H1 (cell line): ENCODE measurements at regions not wholly inside any gene's neighbourhood (a gene's known extent, or its start where the extent isn't known, plus 50 kb on each side); places are given as distances from the start of the nearest gene placed in this dataset.

Source experiments
- CTCF ChIA-PET: fragments of 300-600 bp; sonication (Branson Sonifier 250); formaldehyde crosslinking; loops from one replicate; lab custom pipeline; 2021; ENCODE audit not compliant: partially characterized antibody; lab: Charles Lee
- POLR2A ChIA-PET: fragments of 300-600 bp; sonication (Branson Sonifier 250); formaldehyde crosslinking; loops from one replicate; lab custom pipeline; 2021; ENCODE audit warnings: inconsistent platforms; ENCODE audit not compliant: partially characterized antibody; lab: Charles Lee
- DNase-seq, 2 experiments: peaks; one replicate each; pipeline versions ENCODE4 v3.0.0 to v3.0.0-alpha.2; 2010 to 2022; ENCODE audit warnings: low spot score in 2 of 2, low read depth in 1 of 2, mixed read lengths in 1 of 2
- FAIRE-seq: peaks from 2 replicates; lab custom pipeline; 2011; peaks lifted over from hg19 to GRCh38; lab: Jason Lieb, UNC
- H2AFZ ChIP-seq: 2 replicates; pipeline ENCODE4 v1.8.1; 2012; ENCODE audit warnings: low read length, inconsistent platforms
- H2AK5ac ChIP-seq: 2 replicates; pipeline ENCODE4 v1.6.1; 2013; ENCODE audit warnings: low read depth, low read length
- H2BK120ac ChIP-seq: replicated peaks from 2 replicates; pipeline ENCODE3; 2013; ENCODE audit warnings: low read depth, low read length, inconsistent platforms
- H2BK12ac ChIP-seq: 2 replicates; pipeline ENCODE4 v1.6.1; 2013; ENCODE audit warnings: low read depth, low read length
- H2BK15ac ChIP-seq: 2 replicates; pipeline ENCODE4 v1.6.1; 2013; ENCODE audit warnings: low read length
- H2BK20ac ChIP-seq: 2 replicates; pipeline ENCODE4 v1.6.1; 2013; ENCODE audit warnings: low read length
- H2BK5ac ChIP-seq: 2 replicates; pipeline ENCODE4 v1.6.1; 2013; ENCODE audit warnings: low read depth, low read length
- H3K14ac ChIP-seq: 2 replicates; pipeline ENCODE4 v1.6.1; 2013; ENCODE audit warnings: inconsistent platforms; ENCODE audit not compliant: insufficient read length
- H3K18ac ChIP-seq: 2 replicates; pipeline ENCODE4 v1.6.1; 2013; ENCODE audit warnings: low read length; ENCODE audit errors: extremely low read depth
- H3K23ac ChIP-seq: 2 replicates; pipeline ENCODE4 v1.6.1; 2013; ENCODE audit warnings: inconsistent platforms; ENCODE audit not compliant: insufficient read length
- H3K23me2 ChIP-seq: 2 replicates; pipeline ENCODE4 v1.6.1; 2013; ENCODE audit warnings: low read depth, low read length
- H3K27ac ChIP-seq: 2 replicates; pipeline ENCODE4 v1.6.1; 2011; ENCODE audit warnings: low read depth, low read length, inconsistent platforms
- H3K27me3 ChIP-seq, 4 experiments: replicated peaks in 1 of 4; 1 replicate in 1 of 4; 2 replicates in 3 of 4; pipeline versions ENCODE4 v1.6.1 to v1.8.1; 2011 to 2013; ENCODE audit warnings: low read length in 3 of 4, mild to moderate bottlenecking in 3 of 4, inconsistent platforms in 2 of 4, mixed read lengths in 2 of 4, moderate library complexity in 1 of 4; ENCODE audit not compliant: control insufficient read depth in 3 of 4, insufficient read depth in 3 of 4; ENCODE audit errors: extremely low read depth in 1 of 4
- H3K36me3 ChIP-seq, 4 experiments: 2 replicates each; pipeline versions ENCODE4 v1.6.1 to v1.8.1; 2011 to 2013; ENCODE audit warnings: mild to moderate bottlenecking in 4 of 4, low read length in 3 of 4, moderate library complexity in 2 of 4, control low read depth in 1 of 4, inconsistent platforms in 1 of 4; ENCODE audit not compliant: insufficient read depth in 4 of 4, control insufficient read depth in 2 of 4
- H3K4ac ChIP-seq: replicated peaks from 2 replicates; pipeline ENCODE3; 2013; ENCODE audit warnings: low read length, low read depth, mixed read lengths, inconsistent platforms; ENCODE audit not compliant: insufficient read length
- H3K4me1 ChIP-seq, 4 experiments: replicated peaks in 1 of 4; 1 replicate in 1 of 4; 2 replicates in 3 of 4; pipeline versions ENCODE4 v1.6.1 to v1.8.1; 2011 to 2013; ENCODE audit warnings: low read length in 3 of 4, inconsistent platforms in 2 of 4, mixed read lengths in 1 of 4; ENCODE audit not compliant: insufficient read depth in 4 of 4, control insufficient read depth in 3 of 4
- H3K4me2 ChIP-seq, 2 experiments: 2 replicates each; pipeline versions ENCODE4 v1.6.1 to v1.8.1; 2011 to 2013; ENCODE audit warnings: low read depth in 2 of 2, low read length in 2 of 2, control low read depth in 1 of 2, inconsistent platforms in 1 of 2, mild to moderate bottlenecking in 1 of 2; ENCODE audit not compliant: insufficient read depth in 1 of 2
- H3K4me3 ChIP-seq, 4 experiments: fragments of 200-600, 300-600 bp in 1 of 4; sonication (generic), shearing (Covaris generic), sonication (Bioruptor Twin) in 1 of 4; 2 replicates each; pipeline versions ENCODE4 v1.5.1 to v1.8.1; 2011 to 2016; ENCODE audit warnings: low read length in 4 of 4, low read depth in 3 of 4, control low read depth in 2 of 4, inconsistent platforms in 2 of 4, mild to moderate bottlenecking in 2 of 4, mixed read lengths in 1 of 4, moderate library complexity in 1 of 4; ENCODE audit not compliant: insufficient read depth in 2 of 4; ENCODE audit errors: extremely low read depth in 1 of 4
- H3K56ac ChIP-seq: replicated peaks from 2 replicates; pipeline ENCODE3; 2013; ENCODE audit warnings: low read depth, mild to moderate bottlenecking, mixed read lengths, low read length, inconsistent platforms; ENCODE audit not compliant: insufficient read length
- H3K79me1 ChIP-seq: 2 replicates; pipeline ENCODE4 v1.6.1; 2013; ENCODE audit warnings: low read depth, low read length, control low read depth
- H3K79me2 ChIP-seq, 2 experiments: 2 replicates each; pipeline versions ENCODE4 v1.6.1 to v1.8.1; 2012 to 2013; ENCODE audit warnings: low read length in 2 of 2, mild to moderate bottlenecking in 2 of 2, inconsistent platforms in 1 of 2; ENCODE audit not compliant: insufficient read depth in 2 of 2, control insufficient read depth in 1 of 2
- H3K9ac ChIP-seq, 4 experiments: replicated peaks in 1 of 4; 1 replicate in 1 of 4; 2 replicates in 3 of 4; pipeline versions ENCODE4 v1.6.1 to v1.8.1; 2011 to 2013; ENCODE audit warnings: low read depth in 3 of 4, low read length in 3 of 4, control low read depth in 2 of 4, mild to moderate bottlenecking in 2 of 4, moderate library complexity in 2 of 4, inconsistent platforms in 1 of 4; ENCODE audit errors: extremely low read depth in 1 of 4
- H3K9me3 ChIP-seq, 2 experiments: 2 replicates each; pipeline versions ENCODE4 v1.6.1 to v1.8.1; 2012 to 2013; ENCODE audit warnings: mild to moderate bottlenecking in 2 of 2, moderate library complexity in 2 of 2, control low read depth in 1 of 2, inconsistent platforms in 1 of 2, low read depth in 1 of 2, low read length in 1 of 2, mixed read lengths in 1 of 2; ENCODE audit not compliant: insufficient read depth in 2 of 2
- H4K20me1 ChIP-seq, 2 experiments: replicated peaks in 1 of 2; 2 replicates each; pipeline versions ENCODE3 to v1.8.1; 2011 to 2013; ENCODE audit warnings: inconsistent platforms in 2 of 2, low read length in 2 of 2, mild to moderate bottlenecking in 1 of 2; ENCODE audit not compliant: insufficient read depth in 2 of 2, control insufficient read depth in 1 of 2
- H4K5ac ChIP-seq: 2 replicates; pipeline ENCODE4 v1.6.1; 2013; ENCODE audit warnings: low read length, low read depth, mixed read lengths, inconsistent platforms; ENCODE audit not compliant: insufficient read length
- H4K8ac ChIP-seq: 2 replicates; pipeline ENCODE4 v1.8.0; 2013; ENCODE audit warnings: mild to moderate bottlenecking, moderate library complexity, low read length, inconsistent platforms; ENCODE audit not compliant: insufficient read depth; ENCODE audit errors: extremely low read depth
- H4K91ac ChIP-seq: replicated peaks from 2 replicates; pipeline ENCODE3; 2013; ENCODE audit warnings: low read length, mixed read lengths, inconsistent platforms; ENCODE audit not compliant: insufficient read length
- ATF2 ChIP-seq: IDR thresholded peaks from 2 replicates; pipeline ENCODE4 v1.6.1; 2012; ENCODE audit warnings: low read length, inconsistent platforms
- CEBPB ChIP-seq: IDR thresholded peaks from 2 replicates; pipeline ENCODE4 v1.6.1; 2012; ENCODE audit warnings: low read depth, low read length
- EGR1 ChIP-seq: IDR thresholded peaks from 2 replicates; pipeline ENCODE4 v1.6.1; 2011; ENCODE audit warnings: low read depth, low read length, borderline replicate concordance
- EP300 ChIP-seq, 2 experiments: IDR thresholded peaks; 1 replicate in 1 of 2; 2 replicates in 1 of 2; pipeline ENCODE4 v1.6.1; 2011 to 2012; ENCODE audit warnings: low read depth in 2 of 2, low read length in 2 of 2, mild to moderate bottlenecking in 2 of 2, borderline replicate concordance in 1 of 2, inconsistent platforms in 1 of 2, moderate library complexity in 1 of 2
- FOSL1 ChIP-seq: IDR thresholded peaks from 2 replicates; pipeline ENCODE4 v1.6.1; 2011; ENCODE audit warnings: mild to moderate bottlenecking, low read depth, low read length, moderate library complexity; ENCODE audit not compliant: insufficient read depth
- JUND ChIP-seq: IDR thresholded peaks from 2 replicates; pipeline ENCODE4 v1.6.1; 2011; ENCODE audit warnings: mild to moderate bottlenecking, improper control_type of control experiment, low read length
- MAX ChIP-seq: IDR thresholded peaks from 2 replicates; pipeline ENCODE4 v1.6.1; 2012; ENCODE audit warnings: inconsistent platforms
- SAP30 ChIP-seq: fragments of 300-600 bp; sonication (generic); IDR thresholded peaks from 2 replicates; pipeline ENCODE4 v1.7.1; 2012; ENCODE audit warnings: low read length, moderate library complexity, mild to moderate bottlenecking, inconsistent platforms; ENCODE audit not compliant: insufficient read depth, insufficient replicate concordance
- SIRT6 ChIP-seq: IDR thresholded peaks from one replicate; pipeline ENCODE4 v1.7.1; 2012; ENCODE audit warnings: low read length, inconsistent platforms
- SUZ12 ChIP-seq: fragments of 200-600 bp; sonication (generic); IDR thresholded peaks from 2 replicates; pipeline ENCODE4 v1.6.1; 2012; ENCODE audit warnings: mild to moderate bottlenecking, inconsistent platforms, low read length, moderate library complexity, mixed read lengths
- WGBS, 2 experiments: shearing (Covaris generic) in 1 of 2; methylation state at CpG; one replicate each; pipeline versions ENCODE4 v1.1.6 to v1.1.7; 2013 to 2015; ENCODE audit warnings: low lambda C conversion rate in 2 of 2, mixed read lengths in 2 of 2, inconsistent platforms in 1 of 2, low coverage in 1 of 2, missing lambda C conversion rate in 1 of 2; ENCODE audit not compliant: insufficient replicate concordance in 2 of 2, insufficient coverage in 1 of 2, insufficient read length in 1 of 2; ENCODE audit errors: extremely low coverage in 1 of 2, missing lambda C conversion rate in 1 of 2; 5-methylcytosine and 5-hydroxymethylcytosine counted together

GRCh38 chr2:157184161-157184895 lies 73.2 kb upstream of the GALNT5 start:
- Histone ChIP-seq H3K9me3 (no peaks in the 10 kb centered on the region), H3K4me1 (no peaks in the 10 kb centered on the region), H4K8ac (no peak overlapping the region), H3K27me3 (no peaks in the 10 kb centered on the region), H3K27ac (no peak overlapping the region), H3K4me2 (no peak overlapping the region), H2BK20ac (no peak overlapping the region), H3K18ac (no peak overlapping the region), H4K20me1 (no peaks in the 10 kb centered on the region), H3K4ac (no peak overlapping the region), H3K36me3 (no peaks in the 10 kb centered on the region), H2BK12ac (no peak overlapping the region), H3K79me2 (no peaks in the 10 kb centered on the region), H2BK120ac (no peak overlapping the region), H3K56ac (no peak overlapping the region), H3K14ac (no peak overlapping the region), H2AFZ (no peak overlapping the region), H3K23ac (no peak overlapping the region), H3K4me3 (no peak overlapping the region), H2AK5ac (no peak overlapping the region), H2BK5ac (no peak overlapping the region), H3K23me2 (no peaks in the 10 kb centered on the region), H4K91ac (no peak overlapping the region), H3K9ac (no peak overlapping the region), H2BK15ac (no peak overlapping the region), H3K79me1 (no peaks in the 10 kb centered on the region), H4K5ac (no peak overlapping the region)
- DNase-seq (no peak), FAIRE-seq (no peak)
- 76% methylated on average over 3 of the region's 3 CpGs; no CpG with 5 or more reads in 1 of the 2 experiments for WGBS, 2 experiments
- ChIA-PET POLR2A (interaction anchor here (0.6 kb wide), 1 partner anchor 80 kb away, joined by 6 read pairs; no protein-coding TSS in a partner anchor), CTCF (interaction anchor here (0.7 to 5.4 kb wide), 11 partner anchors 7 to 1807 kb away, joined by 3 to 20 read pairs (median 3); no protein-coding TSS in a partner anchor)
- TF ChIP-seq EGR1 (no peak), SIRT6 (no peak), MAX (no peak), SAP30 (no peak), FOSL1 (no peak), JUND (no peak), EP300 (IDR thresholded peaks at IDR 0.05; ENCODE audit: borderline replicate concordance in 1 of 2, low read depth in 2 of 2, low read length in 2 of 2) (no peak), ATF2 (no peak), SUZ12 (no peak), CEBPB (no peak)
